Liver (tissue), 7 donors: ENCODE measurements at regions not wholly inside any gene's neighbourhood (a gene's known extent, or its start where the extent isn't known, plus 50 kb on each side); places are given as distances from the start of the nearest gene placed in this dataset.

ENCODE experiments used
- DNase-seq: peaks from one replicate; pipeline ENCODE4 v3.0.0-alpha.2; 2017; ENCODE audit warnings: low spot score
- H3K27ac ChIP-seq, 2 donors: one replicate each; pipeline ENCODE4 v1.7.0; 2013; ENCODE audit warnings: inconsistent platforms in 2 of 2, low read length in 2 of 2, control low read depth in 1 of 2, low read depth in 1 of 2, mild to moderate bottlenecking in 1 of 2
- H3K27me3 ChIP-seq, 4 donors: one replicate each; pipeline versions ENCODE4 v1.6.1 to v1.7.0; 2013; ENCODE audit warnings: low read length in 3 of 4, inconsistent platforms in 1 of 4, mild to moderate bottlenecking in 1 of 4, moderate library complexity in 1 of 4; ENCODE audit not compliant: control insufficient read depth in 4 of 4, insufficient read depth in 4 of 4
- H3K36me3 ChIP-seq, 4 donors: one replicate each; pipeline versions ENCODE4 v1.6.1 to v1.7.0; 2013; ENCODE audit warnings: low read length in 3 of 4, mild to moderate bottlenecking in 3 of 4, low read depth in 1 of 4, moderate library complexity in 1 of 4; ENCODE audit not compliant: control insufficient read depth in 4 of 4, insufficient read depth in 3 of 4
- H3K4me1 ChIP-seq, 4 donors: one replicate each; pipeline versions ENCODE4 v1.6.1 to v1.7.0; 2013; ENCODE audit warnings: low read length in 3 of 4, mild to moderate bottlenecking in 3 of 4, moderate library complexity in 1 of 4; ENCODE audit not compliant: control insufficient read depth in 4 of 4, insufficient read depth in 4 of 4
- H3K4me3 ChIP-seq, 3 donors: one replicate each; pipeline versions ENCODE4 v1.6.1 to v1.7.0; 2013; ENCODE audit warnings: low read length in 3 of 3, control low read depth in 1 of 3, low read depth in 1 of 3, mild to moderate bottlenecking in 1 of 3
- H3K9ac ChIP-seq, 2 donors: one replicate each; pipeline ENCODE4 v1.7.0; 2013; ENCODE audit warnings: low read length in 2 of 2, mild to moderate bottlenecking in 2 of 2, moderate library complexity in 2 of 2, control low read depth in 1 of 2, low read depth in 1 of 2
- H3K9me3 ChIP-seq, 4 donors: one replicate each; pipeline versions ENCODE4 v1.6.1 to v1.7.0; 2013; ENCODE audit warnings: low read length in 3 of 4; ENCODE audit not compliant: control insufficient read depth in 4 of 4
- CTCF ChIP-seq: fragments of 150-350 bp; IDR thresholded peaks from 2 replicates; pipeline ENCODE4 v1.5.1; 2017; ENCODE audit warnings: improper control_type of control experiment, low read depth, low read length; ENCODE audit not compliant: missing input control
- FOXA1 ChIP-seq: IDR thresholded peaks from 2 replicates; pipeline ENCODE4 v1.6.1; 2016; ENCODE audit warnings: antibody characterized with exemption
- HNF4A ChIP-seq, 2 donors: conservative IDR thresholded peaks; 2 replicates each; pipeline ENCODE4 v1.6.1; 2016; ENCODE audit warnings: antibody characterized with exemption in 2 of 2, mild to moderate bottlenecking in 2 of 2
- MAX ChIP-seq: IDR thresholded peaks from 2 replicates; pipeline ENCODE4 v1.6.1; 2016; ENCODE audit warnings: antibody characterized with exemption
- NR2F2 ChIP-seq: IDR thresholded peaks from 2 replicates; pipeline ENCODE4 v1.6.1; 2016; ENCODE audit warnings: antibody characterized with exemption
- RAD21 ChIP-seq, 2 donors: IDR thresholded peaks; 2 replicates each; pipeline ENCODE4 v1.6.1; 2016; ENCODE audit warnings: antibody characterized with exemption in 2 of 2, mild to moderate bottlenecking in 2 of 2
- REST ChIP-seq: IDR thresholded peaks from 2 replicates; pipeline ENCODE4 v1.6.1; 2016; ENCODE audit warnings: antibody characterized with exemption, mild to moderate bottlenecking
- RXRA ChIP-seq, 2 donors: IDR thresholded peaks; 2 replicates each; pipeline ENCODE4 v1.6.1; 2017 to 2018; ENCODE audit warnings: antibody characterized with exemption in 2 of 2, mild to moderate bottlenecking in 1 of 2
- SP1 ChIP-seq: IDR thresholded peaks from 2 replicates; pipeline ENCODE4 v1.6.1; 2018; ENCODE audit warnings: antibody characterized with exemption, mild to moderate bottlenecking
- TAF1 ChIP-seq: conservative IDR thresholded peaks from 2 replicates; pipeline ENCODE4 v1.6.1; 2016; ENCODE audit warnings: antibody characterized with exemption, mild to moderate bottlenecking
- ZBTB33 ChIP-seq: IDR thresholded peaks from 2 replicates; pipeline ENCODE4 v1.6.1; 2016; ENCODE audit warnings: antibody characterized with exemption
- donor health status: healthy.
- donor health status: healthy.
- donor health status: healthy.
- donor health status: healthy.

- Histone ChIP-seq H3K9me3 (no peaks in the 10 kb centered on the region), H3K4me1 (peaks cover 0 to 2% (median 0%) of the 10 kb centered on the region in 4 donors), H3K27ac (no peak overlapping the region), H3K4me3 (no peak overlapping the region), H3K9ac (no peak overlapping the region), H3K27me3 (no peaks in the 10 kb centered on the region), H3K36me3 (no peaks in the 10 kb centered on the region)
- TF ChIP-seq SP1 (peak; percentile 17), FOXA1 (no peak), HNF4A (conservative IDR thresholded peaks at IDR 0.05) (peak; percentile 53 to 70)
- DNase-seq = no peak
Observed at GRCh38 chr4:104416725-104417356, 77.9 kb downstream of the CXXC4 start.

GRCh38 chr4:104413487-104413886, 81.2 kb downstream of the CXXC4 start:
- Histone ChIP-seq H3K27me3 (peaks cover 0 to 2% (median 0%) of the 10 kb centered on the region in 4 donors), H3K9me3 (no peaks in the 10 kb centered on the region), H3K36me3 (no peaks in the 10 kb centered on the region), H3K27ac (no peak overlapping the region), H3K4me1 (peaks cover 0 to 2% (median 0%) of the 10 kb centered on the region in 4 donors), H3K4me3 (no peak overlapping the region), H3K9ac (no peak overlapping the region)
- DNase-seq = no peak
- TF ChIP-seq TAF1 (no peak), CTCF (no peak), RXRA (IDR thresholded peaks at IDR 0.05) (no peak), MAX (no peak), ZBTB33 (no peak), RAD21 (IDR thresholded peaks at IDR 0.05) (no peak), NR2F2 (no peak), SP1 (no peak), REST (no peak), HNF4A (conservative IDR thresholded peaks at IDR 0.05) (no peak)
